ENCODE measurements at regions not wholly inside any gene's neighbourhood (a gene's known extent, or its start where the extent isn't known, plus 50 kb on each side); places are given as distances from the start of the nearest gene placed in this dataset.

DNA sequence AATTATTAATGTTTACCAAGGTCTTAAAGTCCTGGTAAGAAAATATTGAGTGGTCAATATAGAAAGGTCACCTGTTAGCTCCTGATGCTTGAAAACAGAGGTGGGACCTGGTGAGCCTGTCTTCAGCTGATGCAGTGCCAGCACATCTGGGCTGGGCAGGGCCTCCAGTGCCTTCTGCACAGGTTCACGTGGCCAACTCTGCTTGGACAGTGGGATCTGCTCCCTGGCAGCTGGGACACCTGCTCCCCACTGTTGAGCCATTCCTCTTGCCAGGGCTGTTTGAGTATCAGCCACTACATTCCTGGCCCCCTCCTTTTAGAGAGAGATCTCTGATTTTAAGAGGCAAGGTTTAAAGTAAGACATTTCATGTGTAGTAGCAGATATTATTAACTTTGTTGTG lies 135.0 kb downstream of the TM9SF2 start:
- POLR2A ChIA-PET: no interaction called here
- Histone ChIP-seq H3K4me1 (ENCODE audit: control extremely low read depth in 1 of 4, control insufficient read depth in 4 of 4, insufficient read depth in 4 of 4, low read length in 3 of 4) (no peaks in the 10 kb centered on the region), H3K27ac (ENCODE audit: insufficient read depth in 1 of 2, low read depth in 1 of 2, low read length in 2 of 2, poor library complexity in 1 of 2, severe bottlenecking in 2 of 2) (no peak overlapping the region), H3K27me3 (replicated peaks in 2 of 5; ENCODE audit: control insufficient read depth in 4 of 5, insufficient read depth in 5 of 5, low read length in 4 of 5) (no peaks in the 10 kb centered on the region), H3K4me3 (ENCODE audit: control insufficient read depth in 1 of 7, extremely low read depth in 1 of 7, insufficient read depth in 4 of 7, low read depth in 2 of 7, low read length in 6 of 7) (no peak overlapping the region), H3K9me3 (ENCODE audit: control extremely low read depth in 1 of 5, control insufficient read depth in 4 of 5, insufficient read depth in 2 of 5, low read depth in 1 of 5, low read length in 4 of 5) (peaks cover 0 to 7% (median 0%) of the 10 kb centered on the region in 5 experiments), H3K36me3 (ENCODE audit: control insufficient read depth in 4 of 4, insufficient read depth in 4 of 4, low read length in 3 of 4) (no peaks in the 10 kb centered on the region)
- 100% methylated on average over 1 of the region's 1 CpG for WGBS (ENCODE audit: insufficient coverage)
- DNase-seq: no peak
- CTCF ChIA-PET: no interaction called here

DNA sequence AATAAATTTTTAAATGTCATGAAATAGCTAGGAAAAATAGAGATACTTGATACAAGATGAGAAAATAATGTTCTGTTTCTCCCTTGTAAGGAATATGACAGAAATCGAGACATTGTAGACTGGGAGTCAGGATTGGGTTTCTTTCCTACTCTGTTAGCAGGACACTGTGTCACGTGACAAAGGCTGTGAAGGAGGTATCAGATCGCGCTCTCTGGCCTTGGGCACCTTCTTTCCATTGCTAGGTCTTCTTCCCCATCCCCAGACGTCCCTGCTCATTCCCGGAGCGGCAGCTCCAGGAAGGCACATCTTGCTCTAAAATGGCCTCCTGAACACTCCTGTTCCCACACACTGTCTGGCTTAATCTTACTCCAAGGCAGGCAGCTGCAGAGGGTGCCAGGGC lies 133.4 kb downstream of the TM9SF2 start:
- POLR2A ChIA-PET: no interaction called here
- Histone ChIP-seq H3K4me1 (ENCODE audit: control extremely low read depth in 1 of 4, control insufficient read depth in 4 of 4, insufficient read depth in 4 of 4, low read length in 3 of 4) (no peaks in the 10 kb centered on the region), H3K9me3 (ENCODE audit: control extremely low read depth in 1 of 5, control insufficient read depth in 4 of 5, insufficient read depth in 2 of 5, low read depth in 1 of 5, low read length in 4 of 5) (peaks cover 0 to 7% (median 0%) of the 10 kb centered on the region in 5 experiments), H3K27me3 (replicated peaks in 2 of 5; ENCODE audit: control insufficient read depth in 4 of 5, insufficient read depth in 5 of 5, low read length in 4 of 5) (no peaks in the 10 kb centered on the region), H3K36me3 (ENCODE audit: control insufficient read depth in 4 of 4, insufficient read depth in 4 of 4, low read length in 3 of 4) (no peaks in the 10 kb centered on the region), H3K4me3 (ENCODE audit: control insufficient read depth in 1 of 7, extremely low read depth in 1 of 7, insufficient read depth in 4 of 7, low read depth in 2 of 7, low read length in 6 of 7) (no peak overlapping the region), H3K27ac (ENCODE audit: insufficient read depth in 1 of 2, low read depth in 1 of 2, low read length in 2 of 2, poor library complexity in 1 of 2, severe bottlenecking in 2 of 2) (no peak overlapping the region)
- DNase-seq: no peak
- 97% methylated on average over 7 of the region's 7 CpGs for WGBS (ENCODE audit: insufficient coverage)
- CTCF ChIA-PET: no interaction called here

DNA sequence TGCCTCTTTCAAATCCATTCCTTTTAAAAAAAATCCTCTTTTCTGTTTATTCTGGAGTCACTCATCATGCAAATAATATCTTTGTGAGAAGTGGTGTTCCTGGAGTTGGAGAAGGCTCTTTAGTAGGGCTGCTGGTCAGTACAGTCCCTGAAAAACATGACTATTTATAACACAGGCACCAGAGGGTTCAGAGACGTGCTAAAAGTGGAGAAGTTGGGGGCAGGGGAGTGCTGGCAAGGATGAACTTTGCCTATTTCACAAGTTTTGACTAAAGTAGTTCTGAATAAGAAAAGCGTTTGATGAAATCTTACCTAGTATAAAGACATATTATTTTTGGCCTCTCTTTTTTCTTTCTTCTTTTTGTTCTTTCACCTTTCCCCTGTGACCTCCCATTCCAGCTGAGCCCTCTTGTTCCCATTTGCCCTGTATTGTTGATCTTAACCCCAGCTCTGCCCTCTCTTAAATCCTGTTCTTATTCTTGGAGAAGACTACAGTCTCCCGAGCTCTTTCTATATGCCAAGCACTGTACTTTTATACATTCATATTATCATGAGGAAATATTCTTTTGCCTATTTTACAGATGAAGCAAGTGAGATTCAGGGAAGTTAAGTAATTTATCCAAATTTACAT lies 129.1 kb downstream of the TM9SF2 start:
- Histone ChIP-seq H3K4me3 (ENCODE audit: control insufficient read depth in 1 of 7, extremely low read depth in 1 of 7, insufficient read depth in 4 of 7, low read depth in 2 of 7, low read length in 6 of 7) (no peak overlapping the region), H3K4me1 (ENCODE audit: control extremely low read depth in 1 of 4, control insufficient read depth in 4 of 4, insufficient read depth in 4 of 4, low read length in 3 of 4) (no peaks in the 10 kb centered on the region), H3K36me3 (ENCODE audit: control insufficient read depth in 4 of 4, insufficient read depth in 4 of 4, low read length in 3 of 4) (no peaks in the 10 kb centered on the region), H3K9me3 (ENCODE audit: control extremely low read depth in 1 of 5, control insufficient read depth in 4 of 5, insufficient read depth in 2 of 5, low read depth in 1 of 5, low read length in 4 of 5) (peaks cover 0 to 7% (median 0%) of the 10 kb centered on the region in 5 experiments), H3K27me3 (replicated peaks in 2 of 5; ENCODE audit: control insufficient read depth in 4 of 5, insufficient read depth in 5 of 5, low read length in 4 of 5) (no peaks in the 10 kb centered on the region), H3K27ac (ENCODE audit: insufficient read depth in 1 of 2, low read depth in 1 of 2, low read length in 2 of 2, poor library complexity in 1 of 2, severe bottlenecking in 2 of 2) (no peak overlapping the region)
- ChIA-PET CTCF (no interaction called here), POLR2A (no interaction called here)
- no peak for DNase-seq
- 63% methylated on average over 1 of the region's 3 CpGs for WGBS (ENCODE audit: insufficient coverage)

DNA sequence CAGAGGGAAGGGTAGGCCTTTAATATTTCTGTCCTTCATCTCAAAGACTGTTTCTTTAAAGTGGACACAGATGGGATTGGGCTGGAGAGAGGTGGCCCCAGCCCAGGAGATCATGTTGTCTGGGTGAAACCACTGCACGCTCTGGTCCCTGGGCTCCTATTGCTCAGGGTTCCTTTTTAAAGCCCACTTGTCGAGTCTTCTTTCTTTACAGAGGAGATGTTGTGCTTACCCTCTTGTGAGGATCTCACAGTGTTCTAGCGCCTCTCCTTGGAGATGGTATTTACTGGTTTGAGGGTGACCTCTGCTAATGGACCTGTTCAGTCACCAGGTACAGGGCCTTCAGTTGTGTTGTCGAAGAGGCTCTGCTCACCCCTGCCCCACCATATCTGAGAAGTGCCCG lies 128.4 kb downstream of the TM9SF2 start:
- Histone ChIP-seq H3K27me3 (replicated peaks in 2 of 5; ENCODE audit: control insufficient read depth in 4 of 5, insufficient read depth in 5 of 5, low read length in 4 of 5) (no peaks in the 10 kb centered on the region), H3K9me3 (ENCODE audit: control extremely low read depth in 1 of 5, control insufficient read depth in 4 of 5, insufficient read depth in 2 of 5, low read depth in 1 of 5, low read length in 4 of 5) (peaks cover 0 to 7% (median 0%) of the 10 kb centered on the region in 5 experiments), H3K36me3 (ENCODE audit: control insufficient read depth in 4 of 4, insufficient read depth in 4 of 4, low read length in 3 of 4) (no peaks in the 10 kb centered on the region), H3K27ac (ENCODE audit: insufficient read depth in 1 of 2, low read depth in 1 of 2, low read length in 2 of 2, poor library complexity in 1 of 2, severe bottlenecking in 2 of 2) (no peak overlapping the region), H3K4me1 (ENCODE audit: control extremely low read depth in 1 of 4, control insufficient read depth in 4 of 4, insufficient read depth in 4 of 4, low read length in 3 of 4) (no peaks in the 10 kb centered on the region), H3K4me3 (ENCODE audit: control insufficient read depth in 1 of 7, extremely low read depth in 1 of 7, insufficient read depth in 4 of 7, low read depth in 2 of 7, low read length in 6 of 7) (no peak overlapping the region)
- ChIA-PET POLR2A (no interaction called here), CTCF (no interaction called here)
- WGBS (ENCODE audit: insufficient coverage): 96% methylated on average over 5 of the region's 5 CpGs
- no peak for DNase-seq

GRCh38 chr13:99628442-99628841 lies 127.2 kb downstream of the TM9SF2 start:
- no peaks in the 10 kb centered on the region for H3K27me3 ChIP-seq (replicated peaks in 2 of 5; ENCODE audit: control insufficient read depth in 4 of 5, insufficient read depth in 5 of 5, low read length in 4 of 5)
- no peaks in the 10 kb centered on the region for H3K4me1 ChIP-seq (ENCODE audit: control extremely low read depth in 1 of 4, control insufficient read depth in 4 of 4, insufficient read depth in 4 of 4, low read length in 3 of 4)
- peaks cover 0 to 7% (median 0%) of the 10 kb centered on the region in 5 experiments for H3K9me3 ChIP-seq (ENCODE audit: control extremely low read depth in 1 of 5, control insufficient read depth in 4 of 5, insufficient read depth in 2 of 5, low read depth in 1 of 5, low read length in 4 of 5)
- CTCF ChIA-PET: no interaction called here
- no peak for DNase-seq
- no peak overlapping the region for H3K27ac ChIP-seq (ENCODE audit: insufficient read depth in 1 of 2, low read depth in 1 of 2, low read length in 2 of 2, poor library complexity in 1 of 2, severe bottlenecking in 2 of 2)
- POLR2A ChIA-PET: no interaction called here
- no peaks in the 10 kb centered on the region for H3K36me3 ChIP-seq (ENCODE audit: control insufficient read depth in 4 of 4, insufficient read depth in 4 of 4, low read length in 3 of 4)
- H3K4me3 ChIP-seq (ENCODE audit: control insufficient read depth in 1 of 7, extremely low read depth in 1 of 7, insufficient read depth in 4 of 7, low read depth in 2 of 7, low read length in 6 of 7): no peak overlapping the region

GRCh38 chr13:99626461-99627082 lies 125.3 kb downstream of the TM9SF2 start:
- Histone ChIP-seq H3K9me3 (ENCODE audit: control extremely low read depth in 1 of 5, control insufficient read depth in 4 of 5, insufficient read depth in 2 of 5, low read depth in 1 of 5, low read length in 4 of 5) (no peaks in the 10 kb centered on the region), H3K36me3 (ENCODE audit: control insufficient read depth in 4 of 4, insufficient read depth in 4 of 4, low read length in 3 of 4) (no peaks in the 10 kb centered on the region), H3K4me3 (ENCODE audit: control insufficient read depth in 1 of 7, extremely low read depth in 1 of 7, insufficient read depth in 4 of 7, low read depth in 2 of 7, low read length in 6 of 7) (no peak overlapping the region), H3K27me3 (replicated peaks in 2 of 5; ENCODE audit: control insufficient read depth in 4 of 5, insufficient read depth in 5 of 5, low read length in 4 of 5) (no peaks in the 10 kb centered on the region), H3K4me1 (ENCODE audit: control extremely low read depth in 1 of 4, control insufficient read depth in 4 of 4, insufficient read depth in 4 of 4, low read length in 3 of 4) (no peaks in the 10 kb centered on the region), H3K27ac (ENCODE audit: insufficient read depth in 1 of 2, low read depth in 1 of 2, low read length in 2 of 2, poor library complexity in 1 of 2, severe bottlenecking in 2 of 2) (no peak overlapping the region)
- WGBS (ENCODE audit: insufficient coverage): 95% methylated on average over 6 of the region's 8 CpGs
- no peak for DNase-seq
- POLR2A ChIA-PET: no interaction called here
- CTCF ChIA-PET: interaction anchor here (1.2 kb wide), 1 partner anchor 12 kb away, joined by 3 read pairs; no protein-coding TSS in a partner anchor

DNA sequence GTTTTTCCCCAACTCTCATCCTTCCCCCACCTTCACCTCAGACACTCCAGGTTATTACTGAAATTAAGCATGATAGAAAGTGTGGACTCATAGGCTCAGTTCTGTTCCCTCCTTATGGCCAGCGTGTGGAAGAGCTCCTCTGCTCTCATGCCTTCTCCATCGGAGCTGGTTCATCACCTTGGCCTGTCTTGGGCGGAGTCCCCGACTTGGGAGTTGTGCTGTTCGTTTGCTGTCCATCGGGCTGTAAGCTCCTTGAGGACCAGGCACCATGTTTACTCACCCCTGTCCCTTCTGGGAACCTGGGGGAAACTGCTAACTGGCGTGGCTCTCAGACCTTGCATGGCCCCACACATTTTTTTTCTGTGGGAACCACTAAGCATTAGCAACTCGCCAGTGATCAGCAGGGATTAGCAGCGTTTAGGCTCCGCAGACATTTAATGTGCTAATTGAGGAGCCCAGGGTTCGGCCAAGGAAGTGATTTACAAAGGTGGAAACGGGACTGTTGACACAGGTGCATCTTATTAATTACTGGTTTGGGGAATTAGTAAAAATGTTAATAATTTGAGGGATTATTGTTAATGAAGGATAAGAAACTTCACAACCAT lies 123.8 kb downstream of the TM9SF2 start:
- 97% methylated on average over 12 of the region's 12 CpGs for WGBS (ENCODE audit: insufficient coverage)
- Histone ChIP-seq H3K27ac (ENCODE audit: insufficient read depth in 1 of 2, low read depth in 1 of 2, low read length in 2 of 2, poor library complexity in 1 of 2, severe bottlenecking in 2 of 2) (no peak overlapping the region), H3K36me3 (ENCODE audit: control insufficient read depth in 4 of 4, insufficient read depth in 4 of 4, low read length in 3 of 4) (no peaks in the 10 kb centered on the region), H3K4me1 (ENCODE audit: control extremely low read depth in 1 of 4, control insufficient read depth in 4 of 4, insufficient read depth in 4 of 4, low read length in 3 of 4) (no peaks in the 10 kb centered on the region), H3K4me3 (ENCODE audit: control insufficient read depth in 1 of 7, extremely low read depth in 1 of 7, insufficient read depth in 4 of 7, low read depth in 2 of 7, low read length in 6 of 7) (no peak overlapping the region), H3K27me3 (replicated peaks in 2 of 5; ENCODE audit: control insufficient read depth in 4 of 5, insufficient read depth in 5 of 5, low read length in 4 of 5) (no peaks in the 10 kb centered on the region), H3K9me3 (ENCODE audit: control extremely low read depth in 1 of 5, control insufficient read depth in 4 of 5, insufficient read depth in 2 of 5, low read depth in 1 of 5, low read length in 4 of 5) (no peaks in the 10 kb centered on the region)
- ChIA-PET POLR2A (no interaction called here), CTCF (no interaction called here)
- no peak for DNase-seq

Data from common myeloid progenitor, CD34-positive (primary cell).